Stimulated activated CD8-positive, alpha-beta memory T cell treated with anti-CD3 and anti-CD28 coated beads, Interleukin-4, amount 100 ng/mL, for 4 hours (primary cell): ENCODE measurements at regions not wholly inside any gene's neighbourhood (a gene's known extent, or its start where the extent isn't known, plus 50 kb on each side); places are given as distances from the start of the nearest gene placed in this dataset.

ENCODE experiments used
- DNase-seq, 2 donors: peaks; one replicate each; pipeline ENCODE4 v3.0.0-alpha.2; 2020; ENCODE audit warnings: low read depth in 2 of 2, low spot score in 1 of 2

- no peak for DNase-seq
These were observed 411.7 kb downstream of the IRS2 start for GRCh38 chr13:109374609-109375200.

GRCh38 chr13:109372666-109373065 lies 413.7 kb downstream of the IRS2 start:
- no peak for DNase-seq

GRCh38 chr13:109371066-109371465 lies 415.3 kb downstream of the IRS2 start:
- DNase-seq, result no peak

- DNase-seq, result no peak
These were observed 415.9 kb downstream of the IRS2 start for GRCh38 chr13:109370496-109370895.

GRCh38 chr13:109369353-109370052 lies 416.9 kb downstream of the IRS2 start:
- no peak for DNase-seq

- no peak for DNase-seq
These were observed 418.2 kb downstream of the IRS2 start for GRCh38 chr13:109368230-109368629.

GRCh38 chr13:109366525-109366924 lies 419.9 kb downstream of the IRS2 start:
- DNase-seq, result no peak

- no peak for DNase-seq
These were observed 423.0 kb downstream of the IRS2 start for GRCh38 chr13:109363431-109363830.

- DNase-seq, result no peak
These were observed 423.8 kb downstream of the IRS2 start for GRCh38 chr13:109362616-109363015.

GRCh38 chr13:109361562-109362289 lies 424.7 kb downstream of the IRS2 start:
- DNase-seq, result no peak

- DNase-seq, result no peak
These were observed 428.5 kb downstream of the IRS2 start for GRCh38 chr13:109357751-109358471.

- DNase-seq, result no peak
These were observed 430.4 kb downstream of the IRS2 start for GRCh38 chr13:109355875-109356434.

- DNase-seq, result no peak
These were observed 431.2 kb downstream of the IRS2 start for GRCh38 chr13:109355166-109355565.

- no peak for DNase-seq
These were observed 435.1 kb downstream of the IRS2 start for GRCh38 chr13:109351236-109351635.

GRCh38 chr13:109348519-109349258 lies 437.7 kb downstream of the IRS2 start:
- DNase-seq, result no peak

- DNase-seq, result no peak
These were observed 440.3 kb downstream of the IRS2 start for GRCh38 chr13:109346060-109346459.

- no peak for DNase-seq
These were observed 440.9 kb downstream of the IRS2 start for GRCh38 chr13:109345433-109345941.

GRCh38 chr13:109344552-109345157 lies 441.7 kb downstream of the IRS2 start:
- no peak for DNase-seq

- DNase-seq, result no peak
These were observed 449.7 kb downstream of the IRS2 start for GRCh38 chr13:109336730-109337129.
